ENCODE measurements at regions not wholly inside any gene's neighbourhood (a gene's known extent, or its start where the extent isn't known, plus 50 kb on each side); places are given as distances from the start of the nearest gene placed in this dataset.

DNA sequence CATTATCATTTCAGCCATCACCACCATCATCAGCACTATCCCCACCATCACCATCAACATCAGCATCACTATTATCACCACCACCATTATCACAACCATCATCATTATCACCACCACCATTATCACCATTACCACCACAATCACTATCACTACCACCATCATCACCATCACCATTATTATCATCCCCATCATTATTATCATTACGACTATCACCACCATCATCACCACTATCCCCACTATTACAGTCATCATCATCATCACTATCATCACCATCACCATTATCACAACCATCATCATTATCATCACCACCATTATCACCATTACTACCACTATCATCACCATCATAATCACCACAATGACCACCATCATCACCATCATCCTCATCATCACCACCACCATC lies 50.4 kb upstream of the CMKLR1 start:
- Histone ChIP-seq H3K36me3 (no peaks in the 10 kb centered on the region), H3K9me3 (peaks cover 0 to 4% of the 10 kb centered on the region in 2 donors), H3K27ac (no peak overlapping the region), H3K27me3 (no peaks in the 10 kb centered on the region), H3K4me3 (no peak overlapping the region), H3K4me1 (peaks cover 6% of the 10 kb centered on the region in 2 donors)
- no peak for DNase-seq (ENCODE audit: low spot score in 2 of 2)
- TF ChIP-seq, protein P1, sequence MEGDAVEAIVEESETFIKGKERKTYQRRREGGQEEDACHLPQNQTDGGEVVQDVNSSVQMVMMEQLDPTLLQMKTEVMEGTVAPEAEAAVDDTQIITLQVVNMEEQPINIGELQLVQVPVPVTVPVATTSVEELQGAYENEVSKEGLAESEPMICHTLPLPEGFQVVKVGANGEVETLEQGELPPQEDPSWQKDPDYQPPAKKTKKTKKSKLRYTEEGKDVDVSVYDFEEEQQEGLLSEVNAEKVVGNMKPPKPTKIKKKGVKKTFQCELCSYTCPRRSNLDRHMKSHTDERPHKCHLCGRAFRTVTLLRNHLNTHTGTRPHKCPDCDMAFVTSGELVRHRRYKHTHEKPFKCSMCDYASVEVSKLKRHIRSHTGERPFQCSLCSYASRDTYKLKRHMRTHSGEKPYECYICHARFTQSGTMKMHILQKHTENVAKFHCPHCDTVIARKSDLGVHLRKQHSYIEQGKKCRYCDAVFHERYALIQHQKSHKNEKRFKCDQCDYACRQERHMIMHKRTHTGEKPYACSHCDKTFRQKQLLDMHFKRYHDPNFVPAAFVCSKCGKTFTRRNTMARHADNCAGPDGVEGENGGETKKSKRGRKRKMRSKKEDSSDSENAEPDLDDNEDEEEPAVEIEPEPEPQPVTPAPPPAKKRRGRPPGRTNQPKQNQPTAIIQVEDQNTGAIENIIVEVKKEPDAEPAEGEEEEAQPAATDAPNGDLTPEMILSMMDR (IDR thresholded peaks at IDR 0.05) = no peak
- intact Hi-C loops (cut with DNase I) = no loop called here
